Stimulated activated CD4-positive, alpha-beta T cell treated with anti-CD3 and anti-CD28 coated beads, Interleukin-1b, Interleukin-23, amount 100 ng/mL, for 24 hours (primary cell): ENCODE measurements at regions not wholly inside any gene's neighbourhood (a gene's known extent, or its start where the extent isn't known, plus 50 kb on each side); places are given as distances from the start of the nearest gene placed in this dataset.

ENCODE experiments used
- DNase-seq, 4 experiments: peaks; one replicate each; pipeline ENCODE4 v3.0.0-alpha.2; 2020; ENCODE audit warnings: low read depth in 4 of 4, low spot score in 1 of 4

DNA sequence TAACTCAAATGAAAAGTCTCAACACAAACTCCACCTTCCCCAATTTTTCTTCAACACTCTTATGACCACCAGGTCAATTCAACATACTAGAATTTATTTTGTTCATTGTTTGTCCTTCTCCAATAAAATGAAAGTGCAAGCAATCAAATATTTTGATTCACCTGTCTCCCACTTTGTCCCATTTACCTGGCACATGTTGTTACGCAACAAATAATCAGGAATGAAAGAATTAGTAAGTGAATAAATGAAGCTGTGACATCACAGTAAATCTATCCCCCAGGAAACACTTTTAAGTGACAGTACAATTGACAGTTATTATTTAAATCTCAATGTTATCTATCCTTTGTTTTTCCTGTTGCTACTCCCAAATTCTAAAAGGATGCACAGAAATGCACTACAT lies 393.7 kb upstream of the OPRM1 start:
- no peak for DNase-seq

DNA sequence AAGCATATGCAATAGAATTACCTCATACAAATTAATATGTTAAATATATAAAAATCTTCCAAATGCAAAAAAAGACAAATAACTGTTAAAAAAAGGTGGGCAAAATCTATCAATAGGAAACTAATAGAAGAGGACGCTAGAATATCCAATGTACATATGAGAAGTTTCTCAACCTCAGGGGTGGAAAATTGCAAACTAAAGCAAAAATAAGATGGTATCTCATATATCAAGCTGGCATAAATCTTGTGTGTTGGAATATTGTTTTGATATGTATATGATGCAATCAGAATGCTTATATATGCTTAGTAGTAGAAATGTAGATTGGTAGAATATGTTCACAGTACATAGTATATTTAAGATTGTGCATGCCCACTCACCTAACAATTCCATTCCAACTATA lies 395.0 kb upstream of the OPRM1 start:
- DNase-seq: no peak

DNA sequence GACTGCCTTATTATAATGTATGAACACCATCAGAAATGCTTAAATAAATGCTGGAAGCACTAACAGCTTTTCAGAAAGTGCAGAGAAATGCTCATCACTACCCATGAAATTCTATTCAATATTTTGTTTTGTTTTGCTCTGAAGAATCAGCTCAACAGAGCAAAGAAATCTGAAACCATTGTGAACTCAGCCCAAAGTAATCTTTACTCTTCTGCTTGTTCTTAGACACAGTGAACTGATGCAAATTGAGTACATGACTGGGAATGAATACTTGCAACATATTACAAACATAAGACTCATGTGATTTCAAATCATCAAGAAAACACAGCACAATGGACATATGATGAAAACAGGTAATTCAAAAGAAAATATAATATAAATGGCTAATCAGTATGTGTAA lies 404.6 kb upstream of the OPRM1 start:
- no peak for DNase-seq

DNA sequence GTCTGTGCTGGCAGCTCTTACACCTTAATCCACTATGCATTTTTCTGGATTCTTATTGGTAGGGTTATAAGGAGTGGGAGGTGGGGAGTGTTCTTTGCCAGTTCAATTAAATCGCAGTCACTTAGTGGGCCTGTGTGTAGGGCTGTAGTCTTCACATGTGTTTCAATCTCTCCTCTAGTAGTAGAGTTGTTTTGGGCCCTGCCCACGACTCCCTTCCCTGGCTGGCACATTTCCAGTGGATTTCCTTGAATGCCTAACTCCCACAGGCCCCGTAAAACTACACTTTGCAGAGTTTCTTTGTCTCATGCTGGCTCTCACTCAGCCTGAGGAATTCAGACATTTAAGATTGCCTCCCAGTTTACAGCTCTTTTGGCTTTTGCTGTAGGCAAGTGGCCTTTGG lies 414.0 kb upstream of the OPRM1 start:
- no peak for DNase-seq

DNA sequence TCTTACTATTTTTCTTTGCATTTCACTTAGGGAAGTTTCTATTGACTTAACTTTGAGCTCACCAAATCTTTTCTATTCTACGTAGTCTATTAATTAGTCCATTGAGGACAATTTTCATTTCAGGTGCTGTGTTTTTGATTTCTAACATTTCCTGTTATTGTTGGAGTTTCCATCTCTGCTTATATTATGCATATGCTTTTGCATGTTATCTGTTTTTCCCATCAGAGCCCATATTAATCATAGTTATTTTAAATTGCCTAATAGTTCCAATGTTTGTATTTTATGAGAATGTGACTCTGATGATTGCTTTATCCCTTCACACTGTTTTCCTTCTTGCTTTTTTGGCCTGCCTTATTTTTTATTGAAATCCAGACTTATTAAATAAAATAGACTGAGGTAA lies 414.5 kb upstream of the OPRM1 start:
- DNase-seq: no peak

DNA sequence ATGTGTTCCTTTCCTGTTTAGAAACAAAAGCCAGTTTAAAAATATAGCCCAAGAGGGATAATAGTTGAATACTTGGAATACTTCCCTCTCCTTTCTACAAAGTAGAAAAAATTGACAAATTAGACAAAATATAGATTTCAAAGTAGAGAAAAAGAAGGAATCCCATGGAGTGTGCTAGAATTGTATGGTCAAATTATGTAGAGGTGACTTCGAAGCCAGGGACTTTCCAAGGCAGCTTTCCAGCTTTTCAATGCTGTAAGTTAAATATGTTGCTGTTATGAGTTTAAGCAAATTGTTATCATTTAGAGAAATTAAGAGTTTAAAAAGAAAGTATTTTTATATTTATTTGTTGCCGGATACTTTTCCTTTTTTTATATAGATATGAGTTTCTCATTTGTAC lies 415.5 kb upstream of the OPRM1 start:
- no peak for DNase-seq

DNA sequence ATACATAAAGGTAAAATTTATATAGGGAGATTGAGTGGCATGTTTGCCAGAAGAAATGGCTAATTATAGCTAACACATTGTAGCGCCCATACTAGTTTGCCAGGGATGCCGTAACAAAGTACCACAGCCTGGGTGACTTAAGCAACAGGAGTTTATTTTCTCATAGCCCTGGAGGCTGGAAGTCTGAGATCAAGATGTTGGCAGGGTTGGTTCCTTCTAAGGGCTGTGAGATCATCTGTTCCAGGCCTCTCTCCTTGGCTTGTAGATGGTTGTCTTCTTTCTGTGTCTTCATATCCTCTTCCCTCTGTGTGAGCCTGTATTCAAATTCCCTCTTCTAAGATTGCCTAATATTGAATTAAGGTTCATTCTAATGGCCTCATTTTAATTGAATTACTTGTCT lies 417.5 kb upstream of the OPRM1 start:
- DNase-seq: no peak

DNA sequence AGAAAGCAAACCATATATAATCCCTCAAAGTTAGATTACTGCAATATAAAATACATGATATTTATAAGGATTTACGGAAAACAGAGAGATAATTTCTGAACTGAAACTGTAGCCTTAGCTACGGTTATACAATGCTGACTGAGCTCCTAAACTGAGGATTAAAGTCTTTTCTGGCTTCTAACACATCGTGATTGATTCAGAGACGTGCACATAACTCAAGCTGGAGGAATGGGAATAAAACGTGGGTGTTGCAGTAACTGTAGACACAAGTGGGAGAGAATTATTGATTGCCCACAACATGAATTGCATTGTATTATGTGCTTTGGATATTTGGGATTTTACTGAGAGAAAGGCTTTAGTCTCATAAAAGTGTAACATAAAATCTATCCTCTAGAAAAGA lies 418.0 kb upstream of the OPRM1 start:
- no peak for DNase-seq

DNA sequence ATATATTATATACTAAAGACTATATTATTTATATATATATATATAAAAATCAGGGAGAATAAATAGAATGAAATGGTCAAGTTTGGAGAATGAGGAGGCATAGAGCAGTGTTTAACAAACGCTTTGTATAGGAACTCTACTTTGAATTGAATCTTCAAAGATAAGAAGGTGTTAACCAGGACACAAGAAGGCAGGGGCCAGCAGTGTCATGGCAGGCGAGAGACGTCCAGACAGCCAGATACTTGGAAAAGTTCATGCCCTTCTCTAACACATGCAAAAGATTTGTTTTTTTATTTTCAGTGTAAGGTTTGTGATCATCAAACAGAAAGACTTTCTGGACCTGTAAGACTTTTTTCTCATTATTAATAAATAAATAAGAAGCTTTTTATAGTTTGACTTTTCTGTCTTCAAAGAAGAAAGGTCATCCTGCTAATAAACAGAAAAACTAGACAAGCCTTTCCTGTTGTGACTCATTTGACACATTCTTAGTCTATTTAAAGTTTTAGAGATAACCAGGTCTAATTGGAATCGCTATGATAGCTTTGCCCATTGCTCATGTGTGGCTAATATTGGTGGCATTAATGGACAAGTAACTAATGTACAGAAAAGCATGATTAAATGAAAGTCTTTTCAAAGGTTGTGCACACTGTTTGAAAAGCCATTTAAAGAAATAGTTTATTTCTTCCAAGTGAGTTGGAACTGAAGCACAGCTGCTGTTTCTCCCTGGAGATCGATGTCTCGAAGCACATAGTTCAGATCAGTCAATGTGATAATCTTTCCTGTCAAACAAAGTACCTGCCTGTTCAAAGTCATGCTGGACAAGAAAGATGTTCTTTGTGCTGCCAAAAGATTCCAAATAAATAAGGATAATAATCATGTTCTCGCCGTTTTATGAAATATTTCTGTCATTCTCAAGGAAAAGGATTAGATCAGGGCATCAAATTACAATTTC lies 420.4 kb upstream of the OPRM1 start:
- no peak for DNase-seq

DNA sequence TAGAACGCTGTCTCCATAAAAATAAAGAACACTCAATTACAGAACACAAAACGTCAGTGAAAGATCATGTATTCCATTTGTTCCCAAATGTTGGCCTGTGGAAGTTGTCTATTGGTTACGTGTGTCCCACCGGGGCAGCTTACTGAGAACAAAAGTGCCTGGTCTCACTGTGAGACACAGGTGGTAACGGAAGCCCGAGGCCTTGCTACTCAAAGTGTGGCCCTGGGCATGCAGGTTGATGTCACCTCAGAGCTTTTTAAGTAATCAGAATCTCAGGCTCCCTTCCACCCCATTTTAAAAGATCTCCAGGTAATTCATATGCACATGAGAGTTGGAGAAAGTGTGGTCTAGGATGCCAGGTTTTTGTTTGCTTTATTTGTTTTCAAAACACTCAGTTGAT lies 422.5 kb upstream of the OPRM1 start:
- no peak for DNase-seq

DNA sequence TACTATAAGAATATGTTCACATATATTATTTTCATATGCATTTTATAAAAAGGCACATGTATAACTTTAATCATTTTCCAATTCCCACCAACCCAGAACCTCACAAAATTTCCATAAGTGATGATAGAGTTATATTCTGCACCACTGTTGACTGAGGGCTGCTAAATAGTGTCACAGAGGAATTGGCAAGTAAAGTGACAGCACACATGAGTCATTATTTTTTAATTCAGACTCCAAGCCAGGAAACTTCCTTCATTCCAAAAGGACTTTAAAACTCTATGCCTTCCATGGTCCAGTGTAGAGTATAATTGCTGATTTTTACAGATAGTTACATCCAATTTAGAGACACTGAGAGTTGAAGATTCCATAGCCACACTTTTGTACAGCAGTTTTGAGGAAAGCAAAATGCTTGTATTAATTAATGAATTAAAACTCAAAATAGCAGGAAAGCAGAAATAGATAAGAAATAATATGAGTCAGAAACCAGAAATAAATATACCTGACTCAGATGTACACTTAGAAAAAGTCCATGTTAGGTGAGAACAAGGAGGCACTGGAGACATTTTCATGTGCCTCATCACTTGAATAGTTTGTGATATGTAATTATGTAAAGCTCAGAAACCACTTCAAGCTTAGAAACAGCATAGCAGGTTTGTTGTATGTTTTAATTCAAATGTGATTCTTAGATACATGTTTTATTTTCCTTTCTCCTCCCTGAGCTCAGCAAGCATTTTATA lies 425.2 kb upstream of the OPRM1 start:
- no peak for DNase-seq

DNA sequence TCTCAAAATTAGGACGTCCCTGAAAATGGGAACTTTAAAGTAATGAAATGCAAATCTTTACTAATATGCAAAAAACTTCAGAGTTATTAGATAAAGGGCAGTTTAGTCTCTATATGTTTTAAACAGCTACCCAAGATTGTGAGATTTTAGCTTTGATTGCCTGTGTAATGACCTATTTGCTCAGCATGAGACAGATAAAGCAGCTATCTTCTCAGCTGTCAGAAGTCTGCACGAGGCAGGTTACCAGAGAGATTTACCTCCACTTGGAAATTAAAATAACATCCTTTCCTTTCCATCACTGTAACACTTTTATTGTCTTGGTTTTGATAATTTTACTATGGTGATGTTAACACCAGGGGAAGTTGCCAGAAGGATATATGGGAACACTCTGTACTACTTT lies 436.6 kb upstream of the OPRM1 start:
- no peak for DNase-seq

DNA sequence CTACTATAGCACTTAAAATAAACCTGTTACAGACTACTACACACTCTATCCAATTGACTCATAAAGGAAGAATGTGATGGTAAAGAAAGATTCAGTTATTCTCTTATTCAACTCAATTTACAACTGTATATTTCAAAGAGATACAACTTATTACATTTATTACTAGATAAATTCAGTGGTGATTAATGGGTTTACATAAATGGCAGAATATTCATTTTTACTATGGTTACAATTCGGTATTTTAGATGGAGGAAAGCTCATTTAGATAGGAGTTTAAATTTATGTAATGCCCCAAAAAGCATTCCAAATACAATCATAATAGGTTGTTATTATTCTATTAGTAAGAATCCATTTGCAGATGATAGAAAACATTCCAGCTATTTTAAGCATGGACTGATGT lies 439.1 kb upstream of the OPRM1 start:
- no peak for DNase-seq

DNA sequence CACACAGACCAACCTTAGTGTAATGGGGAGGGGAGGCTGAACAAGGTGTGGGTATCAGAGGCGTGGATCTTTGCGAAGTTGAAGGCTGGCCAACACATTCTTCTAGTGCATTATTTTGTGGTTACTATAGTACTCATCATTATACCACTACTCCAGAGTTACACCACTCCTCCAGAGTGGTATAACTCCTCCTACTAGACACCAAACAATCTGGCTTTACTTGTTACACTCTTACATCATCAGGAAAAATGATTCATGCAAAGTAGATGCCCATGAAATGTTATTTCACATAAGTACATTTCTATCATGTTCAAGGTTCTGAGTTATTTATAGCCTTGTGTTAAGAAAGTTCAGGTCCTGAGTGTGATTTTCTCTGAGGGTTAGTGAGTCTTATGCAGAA lies 443.1 kb upstream of the OPRM1 start:
- no peak for DNase-seq

DNA sequence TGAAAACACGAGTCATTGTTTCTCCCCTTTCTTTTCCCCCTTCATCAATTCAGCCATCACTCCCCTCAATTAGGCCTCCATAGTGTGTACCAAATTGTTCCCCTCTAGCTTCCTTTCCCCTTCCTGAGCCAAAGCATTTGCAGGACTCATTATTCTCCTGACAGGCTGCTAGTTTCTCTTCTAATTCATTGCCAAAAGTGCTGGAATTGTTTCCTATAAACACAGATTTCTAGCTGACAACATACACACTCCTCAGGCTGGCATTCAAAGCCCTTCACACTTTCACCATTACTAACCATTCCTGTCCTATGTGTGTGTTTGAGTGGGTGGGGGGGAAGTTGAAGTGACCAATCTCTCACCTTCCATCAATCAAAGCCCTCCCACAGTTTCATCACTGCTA lies 444.2 kb upstream of the OPRM1 start:
- DNase-seq: no peak

DNA sequence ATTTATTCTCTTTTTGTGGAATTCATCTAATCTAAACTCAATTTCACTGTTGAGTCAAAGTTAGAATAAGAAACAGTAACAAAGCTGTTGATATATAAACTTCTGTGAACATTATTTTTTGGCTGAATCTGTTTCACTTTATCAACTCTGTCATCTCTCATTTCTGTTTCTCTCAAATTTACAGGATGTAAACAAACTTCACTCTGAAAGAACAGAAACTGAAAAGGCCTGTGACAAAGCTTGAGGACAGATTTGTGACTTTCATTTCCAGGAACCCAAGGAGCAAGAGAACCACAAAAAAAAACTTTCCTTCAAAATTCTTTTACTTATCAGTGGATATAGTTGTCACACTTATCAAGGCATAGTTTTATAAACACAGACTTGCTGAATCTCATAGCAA lies 447.9 kb upstream of the OPRM1 start:
- DNase-seq: no peak

DNA sequence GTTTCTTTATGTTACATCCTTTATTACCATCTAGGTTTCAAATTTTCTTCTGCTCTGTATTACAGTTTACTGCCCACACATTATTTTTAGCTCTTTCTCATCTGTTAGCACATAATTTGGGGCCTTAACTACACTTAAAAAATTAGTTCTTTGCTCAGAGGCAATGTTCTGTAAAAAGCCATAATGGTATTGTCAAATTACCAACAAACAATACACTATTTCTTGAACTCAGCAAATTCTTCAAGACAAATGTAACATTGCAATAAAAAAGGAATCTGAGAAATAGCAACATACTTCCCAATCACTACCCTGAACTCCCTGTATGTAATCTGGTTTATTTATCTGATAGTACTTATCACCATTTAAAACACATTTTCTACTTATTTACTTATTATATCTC lies 448.6 kb upstream of the OPRM1 start:
- no peak for DNase-seq

DNA sequence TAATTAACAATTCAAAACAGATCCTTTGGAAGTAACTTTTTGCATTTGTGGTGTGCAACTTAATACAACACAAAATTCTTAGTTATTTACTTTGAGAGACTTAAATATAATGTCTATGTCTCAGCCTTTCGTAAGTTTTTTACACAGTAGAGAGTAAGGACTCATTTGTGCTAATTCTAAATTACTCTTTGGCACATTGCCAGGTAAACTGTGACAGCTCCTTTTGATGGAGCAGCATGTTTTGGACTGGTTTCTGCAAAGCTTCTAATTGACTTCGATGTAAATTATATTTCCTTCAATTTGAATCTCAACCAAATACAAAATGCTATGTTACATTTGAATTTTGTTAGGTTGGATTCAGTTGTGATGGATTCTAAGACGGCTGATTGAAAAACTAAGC lies 450.7 kb upstream of the OPRM1 start:
- DNase-seq: no peak

DNA sequence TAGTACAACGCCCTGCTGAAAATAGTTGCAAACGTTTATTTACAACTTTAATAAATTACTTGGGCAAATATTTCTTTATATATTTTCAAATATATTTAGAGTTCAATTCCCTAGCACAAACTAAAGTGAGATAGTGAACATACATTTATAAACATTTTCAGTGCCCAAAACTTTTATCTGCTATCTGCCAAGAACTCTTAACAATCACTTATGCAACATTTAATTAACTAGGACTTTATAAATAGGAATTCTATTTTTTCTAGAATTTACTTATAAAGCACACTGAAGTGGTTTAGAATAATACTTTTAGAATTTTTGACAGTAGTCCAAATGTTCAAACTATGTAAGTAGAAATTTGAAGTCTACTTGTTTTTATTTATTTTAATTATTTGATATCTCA lies 452.6 kb upstream of the RGS17 start:
- DNase-seq: no peak

DNA sequence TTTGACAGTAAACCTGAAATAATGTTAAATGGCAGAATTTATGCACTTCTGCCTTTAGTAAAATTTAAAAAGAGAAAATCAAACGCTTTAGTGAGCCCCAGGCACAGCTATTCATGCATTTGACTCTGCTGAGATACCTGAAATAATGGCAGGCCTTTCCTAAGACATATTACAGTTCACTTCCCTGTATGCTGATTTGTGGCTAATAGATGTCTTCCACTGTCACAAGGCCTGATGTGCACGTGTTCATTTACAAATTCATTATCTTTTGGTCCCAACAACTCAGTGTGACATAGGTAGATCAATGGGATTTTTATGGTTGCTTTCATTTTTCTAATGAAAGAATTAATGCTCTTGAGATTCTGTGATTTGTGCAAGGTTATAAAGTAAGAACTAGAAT lies 449.7 kb upstream of the RGS17 start:
- no peak for DNase-seq

DNA sequence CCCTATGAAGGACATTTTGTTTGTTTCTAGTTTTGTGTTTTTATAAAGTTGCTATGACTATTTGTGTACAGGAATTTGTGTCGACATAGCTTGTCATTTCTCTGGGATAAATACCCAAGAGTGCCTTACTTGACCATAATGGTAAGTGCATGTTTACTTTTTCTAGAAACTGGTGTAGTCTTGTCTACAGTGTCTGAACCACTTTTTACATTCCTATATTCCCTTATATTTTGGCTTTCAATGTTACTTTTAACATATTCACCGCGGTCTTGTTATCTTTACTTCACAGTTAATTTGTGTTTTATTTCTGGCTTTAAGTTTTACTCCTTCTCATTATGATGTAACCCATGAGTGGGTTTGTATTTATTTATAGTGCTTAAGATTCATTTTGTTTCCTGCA lies 444.4 kb upstream of the RGS17 start:
- no peak for DNase-seq

DNA sequence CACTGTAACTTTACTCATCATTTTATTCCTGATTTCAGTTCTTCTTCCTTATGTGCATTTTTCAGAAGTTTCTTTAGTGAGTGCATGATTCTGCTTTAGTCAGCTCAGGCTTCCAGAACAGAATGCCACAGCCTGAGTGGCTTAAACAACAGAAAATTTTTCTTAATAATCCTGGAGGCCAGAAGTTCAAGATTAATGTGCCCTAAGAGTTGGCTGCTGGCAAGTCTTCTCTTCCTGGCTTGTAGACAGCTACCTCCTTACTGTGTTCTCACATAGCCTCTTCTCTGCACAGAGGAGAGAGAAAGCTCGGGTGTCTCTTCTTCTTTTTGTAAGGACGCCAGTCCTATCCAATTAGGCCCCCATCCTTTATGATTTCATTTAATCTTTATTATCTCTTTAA lies 443.1 kb upstream of the RGS17 start:
- DNase-seq: no peak

DNA sequence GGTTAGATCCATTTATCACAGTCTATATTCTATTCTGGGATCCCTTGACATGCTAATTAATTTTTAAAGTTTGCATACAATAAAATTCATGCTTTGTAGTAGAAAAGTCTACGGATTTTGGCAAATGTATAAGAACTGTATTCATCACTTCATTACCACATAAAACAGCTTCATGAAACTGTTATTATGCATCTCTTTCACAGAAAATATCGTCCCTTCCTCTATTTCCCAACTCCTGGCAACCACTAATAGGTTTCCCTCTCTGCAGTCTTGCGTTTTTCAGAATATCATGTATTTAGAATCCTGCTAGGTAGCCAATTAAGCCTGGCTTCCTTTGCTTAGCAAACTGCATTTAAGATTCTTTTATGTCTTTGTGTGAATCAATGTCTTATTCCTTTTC lies 441.3 kb upstream of the RGS17 start:
- DNase-seq: no peak
